Mammary epithelial cell (primary cell): ENCODE measurements at regions not wholly inside any gene's neighbourhood (a gene's known extent, or its start where the extent isn't known, plus 50 kb on each side); places are given as distances from the start of the nearest gene placed in this dataset.

Experiments used
- CTCF ChIP-seq, 2 donors: IDR thresholded peaks in 1 of 2; conservative IDR thresholded peaks in 1 of 2; 2 replicates each; pipeline ENCODE4 v1.5.1; 2011 to 2012; ENCODE audit warnings: inconsistent platforms in 2 of 2, low read length in 2 of 2, mild to moderate bottlenecking in 2 of 2, control low read depth in 1 of 2, low read depth in 1 of 2; ENCODE audit not compliant: insufficient read depth in 1 of 2; ENCODE audit errors: extremely low read depth in 1 of 2
- EZH2 ChIP-seq: IDR thresholded peaks from 2 replicates; pipeline ENCODE4 v1.6.1; 2012; ENCODE audit warnings: low read length, inconsistent platforms, borderline replicate concordance

GRCh38 chrX:33831211-33831610 is 300.9 kb downstream of the FAM47A start:
- TF ChIP-seq CTCF (conservative IDR thresholded peaks at IDR 0.05 in 1 of 2, IDR thresholded peaks at IDR 0.05 in 1 of 2; ENCODE audit: extremely low read depth in 1 of 2, insufficient read depth in 1 of 2, low read depth in 1 of 2, low read length in 2 of 2) (no peak), EZH2 (no peak)
